NCI-H128 (cell line): ENCODE measurements at regions not wholly inside any gene's neighbourhood (a gene's known extent, or its start where the extent isn't known, plus 50 kb on each side); places are given as distances from the start of the nearest gene placed in this dataset.

ENCODE experiments used
- DNase-seq: peaks from one replicate; lab custom pipeline; 2025; ENCODE audit not compliant: unreplicated experiment; lab: John Stamatoyannopoulos, UW

DNA sequence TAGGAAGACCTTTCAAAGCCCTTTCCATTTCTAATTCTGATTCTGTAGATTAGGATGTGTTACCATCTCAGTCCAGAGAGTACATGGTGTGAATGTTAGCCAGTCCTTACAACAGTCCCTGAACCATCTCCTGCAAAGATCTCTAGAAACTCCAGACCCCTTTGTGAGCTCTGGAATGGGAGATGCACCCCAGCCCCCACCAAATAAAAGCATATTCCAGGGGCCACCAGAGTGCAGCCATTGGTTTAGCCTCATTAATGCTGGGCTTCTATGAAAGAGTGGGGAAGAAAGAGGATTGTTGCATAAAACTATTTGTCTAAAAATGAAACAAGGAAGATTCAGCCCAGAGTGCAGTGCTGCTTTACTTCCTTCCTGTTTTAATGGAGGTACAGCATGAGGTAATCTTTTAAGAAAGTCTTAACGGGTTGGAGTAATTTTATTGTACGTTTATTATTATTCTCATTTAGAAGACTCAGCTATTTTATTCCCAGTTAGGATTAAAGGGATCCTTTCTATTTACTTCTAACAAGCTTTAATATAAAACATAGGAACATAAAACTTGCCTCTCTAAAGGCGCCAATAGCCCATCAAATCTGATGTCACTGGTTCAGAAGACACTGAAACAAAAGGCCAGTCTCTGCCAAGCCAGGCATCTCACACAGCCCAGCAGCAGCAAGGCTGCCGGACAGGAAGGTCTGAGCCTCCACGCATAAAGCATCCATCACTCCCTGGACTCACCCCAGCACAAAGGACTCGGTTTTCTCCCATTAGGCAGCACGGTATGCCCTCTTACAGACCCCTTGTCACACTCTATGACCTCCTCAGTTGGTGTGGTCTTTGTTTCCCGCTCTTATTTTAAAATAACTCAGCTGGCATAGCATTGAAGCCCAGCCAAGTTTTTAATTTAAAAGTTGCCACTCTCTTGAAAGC, 203.9 kb upstream of the BLID start:
- DNase-seq: no peak

DNA sequence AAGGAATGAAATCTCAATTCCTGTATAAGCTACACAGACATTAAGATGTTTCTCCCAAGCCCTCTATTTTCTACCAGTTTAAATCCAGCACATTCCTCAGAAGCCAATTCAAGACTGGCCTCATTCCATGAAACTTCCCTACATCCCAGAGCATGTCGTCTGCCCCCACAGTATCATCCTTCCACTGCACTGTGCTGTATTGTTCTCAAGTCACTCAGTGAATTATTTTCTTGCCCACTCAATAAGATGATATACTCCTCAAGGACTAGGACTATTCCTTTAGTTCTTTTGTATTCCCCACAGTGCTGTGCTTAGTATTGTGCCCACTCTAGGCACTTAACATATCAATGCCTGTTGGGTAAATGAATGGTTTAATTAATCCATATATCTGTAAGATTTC, 203.1 kb upstream of the BLID start:
- DNase-seq: no peak

DNA sequence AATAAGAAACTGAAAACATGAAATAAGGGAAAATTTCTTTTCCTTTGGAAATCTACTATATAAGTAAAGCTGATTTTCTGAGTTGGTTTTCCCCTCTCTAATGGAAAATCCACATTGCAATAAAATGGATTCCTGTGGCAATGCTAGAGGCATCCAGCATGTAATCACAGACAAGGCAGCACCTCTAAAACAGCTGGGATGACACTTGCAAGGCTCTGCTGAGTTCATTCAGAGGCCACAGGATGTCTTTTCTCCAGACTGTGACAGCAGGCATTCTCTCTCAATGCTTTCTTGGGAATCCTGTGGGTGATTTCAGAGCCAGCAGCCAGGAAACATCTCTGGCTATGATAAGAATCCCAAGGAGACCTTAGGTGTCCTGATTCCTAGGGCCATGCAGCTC, 201.3 kb upstream of the BLID start:
- DNase-seq: no peak

DNA sequence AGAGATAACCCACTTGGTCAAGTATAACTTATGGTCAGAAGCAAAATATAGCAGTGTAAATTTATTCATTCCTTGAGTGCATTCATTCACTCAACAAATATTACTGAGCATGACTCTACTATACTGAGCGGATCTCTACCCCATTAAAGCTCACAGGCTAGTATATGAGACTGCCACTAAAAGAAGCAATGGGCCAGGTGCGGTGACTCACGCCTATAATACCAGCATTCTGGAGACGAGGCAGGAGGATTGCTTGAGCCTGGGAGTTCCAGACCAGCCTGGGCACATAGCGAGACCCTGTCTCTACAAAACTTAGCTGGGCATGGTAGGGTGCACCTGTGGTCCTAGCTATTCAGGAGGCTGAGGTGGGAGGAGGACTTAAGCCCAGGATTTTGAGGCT, 197.6 kb upstream of the BLID start:
- no peak for DNase-seq

- DNase-seq: no peak
These were observed 195.3 kb upstream of the BLID start for GRCh38 chr11:122311216-122311755.

- no peak for DNase-seq
These were observed 194.8 kb upstream of the BLID start for GRCh38 chr11:122310766-122311165.

- DNase-seq: no peak
These were observed 193.4 kb upstream of the BLID start for GRCh38 chr11:122309262-122309925.

GRCh38 chr11:122308226-122308625, 192.2 kb upstream of the BLID start:
- no peak for DNase-seq

DNA sequence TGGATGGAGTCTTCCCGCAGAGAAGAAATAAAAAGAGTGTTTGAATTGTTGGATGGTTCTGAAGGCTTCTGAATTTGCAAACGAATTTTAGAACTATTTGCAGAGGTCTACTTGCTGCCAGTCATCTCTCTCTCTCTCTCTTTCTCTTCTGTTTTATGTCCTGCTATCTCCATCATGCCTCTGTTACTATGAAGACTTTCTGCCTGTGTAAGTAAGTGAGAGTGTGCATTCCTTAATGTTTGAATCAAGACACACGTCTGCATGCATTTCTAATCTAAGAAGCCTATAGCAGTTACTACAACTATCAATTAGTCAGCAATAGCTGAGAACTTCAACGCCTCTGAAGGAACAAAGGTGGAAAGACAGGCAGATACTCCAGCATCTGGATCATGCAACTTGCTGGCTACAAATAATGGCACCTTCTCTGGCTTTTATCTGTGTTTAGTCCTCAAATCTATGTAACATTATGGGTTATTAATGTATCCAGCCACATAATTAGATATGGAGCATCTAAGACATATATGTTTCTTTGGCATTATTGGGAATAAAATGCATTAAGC, 191.5 kb upstream of the BLID start:
- DNase-seq: no peak

- no peak for DNase-seq
These were observed 190.9 kb upstream of the BLID start for GRCh38 chr11:122306831-122307391.

- DNase-seq: no peak
These were observed 189.7 kb upstream of the BLID start for GRCh38 chr11:122305426-122306320.

DNA sequence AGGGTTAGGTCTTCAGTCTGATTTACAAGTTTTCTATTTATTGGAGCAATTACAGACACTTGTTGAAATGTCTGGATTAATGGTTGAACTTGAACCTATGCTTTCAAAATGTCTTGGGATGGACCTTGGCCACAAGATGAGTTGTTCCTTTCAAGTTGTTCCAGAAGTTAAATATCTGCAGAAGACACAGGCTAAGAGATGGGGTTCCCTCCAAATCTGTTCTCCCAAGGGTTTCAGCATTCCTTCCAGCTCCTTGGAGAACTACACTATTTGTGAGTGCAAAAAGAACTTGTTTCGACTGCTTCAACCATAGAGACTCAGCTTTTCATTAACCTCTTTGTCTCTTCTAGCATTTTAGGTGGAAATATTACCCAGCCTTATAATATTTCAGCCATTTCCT, 189.0 kb upstream of the BLID start:
- no peak for DNase-seq

- DNase-seq: no peak
These were observed 188.3 kb upstream of the BLID start for GRCh38 chr11:122304306-122304705.

- no peak for DNase-seq
These were observed 178.0 kb upstream of the BLID start for GRCh38 chr11:122294041-122294440.

DNA sequence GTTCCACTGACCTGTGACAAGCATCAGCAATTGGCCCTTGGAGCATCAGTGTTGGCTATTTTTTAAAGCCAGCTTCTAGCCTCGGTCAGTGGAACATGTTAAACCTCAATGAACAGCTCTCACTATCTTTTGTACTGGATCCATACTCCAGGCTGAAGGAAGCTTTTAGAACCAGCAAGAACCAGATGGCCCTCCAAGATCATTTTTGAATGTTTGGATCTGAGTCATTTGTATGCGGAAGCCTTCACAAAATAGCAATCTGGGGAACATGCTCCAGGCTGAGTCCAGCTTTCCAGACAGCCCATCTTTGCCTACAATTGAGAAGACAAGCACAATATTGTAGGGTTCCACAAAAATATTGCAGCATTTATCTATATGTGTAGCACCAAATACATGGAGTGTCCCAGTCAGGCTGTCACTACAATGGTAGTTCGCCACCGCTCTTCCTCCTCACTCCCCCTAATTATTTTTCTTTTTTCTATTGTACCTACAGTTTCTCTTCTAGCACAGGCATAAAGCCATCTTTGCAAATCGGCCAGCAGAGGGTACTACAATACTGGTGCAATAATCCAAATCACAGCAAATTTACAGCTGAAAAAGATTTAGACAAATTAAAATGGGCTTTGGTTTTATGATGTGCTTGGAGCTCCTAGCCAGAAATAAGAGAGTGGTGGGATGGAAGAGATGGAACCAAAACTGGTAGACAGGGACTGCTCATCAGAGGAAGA, 177.4 kb upstream of the BLID start:
- DNase-seq: no peak

DNA sequence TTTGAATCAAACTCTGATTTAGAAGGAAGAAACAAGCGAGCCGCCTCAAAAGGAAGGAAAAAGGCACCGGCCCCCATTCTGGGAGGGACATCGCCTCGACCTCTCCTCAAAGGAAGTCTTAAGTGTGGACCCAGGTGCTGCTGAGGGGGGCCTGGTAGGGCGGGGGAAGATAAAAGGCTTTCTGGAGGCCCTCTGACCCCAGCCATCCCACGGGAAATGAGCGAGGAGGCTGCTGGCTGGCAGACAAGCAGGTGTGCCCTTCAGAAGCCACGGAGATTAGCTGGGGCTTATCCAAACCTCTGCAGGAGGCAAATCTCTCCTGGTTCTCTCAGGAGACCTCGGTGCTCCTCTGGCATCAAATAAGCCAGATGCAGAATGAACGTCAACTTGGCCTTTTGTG, 171.4 kb upstream of the BLID start:
- no peak for DNase-seq

DNA sequence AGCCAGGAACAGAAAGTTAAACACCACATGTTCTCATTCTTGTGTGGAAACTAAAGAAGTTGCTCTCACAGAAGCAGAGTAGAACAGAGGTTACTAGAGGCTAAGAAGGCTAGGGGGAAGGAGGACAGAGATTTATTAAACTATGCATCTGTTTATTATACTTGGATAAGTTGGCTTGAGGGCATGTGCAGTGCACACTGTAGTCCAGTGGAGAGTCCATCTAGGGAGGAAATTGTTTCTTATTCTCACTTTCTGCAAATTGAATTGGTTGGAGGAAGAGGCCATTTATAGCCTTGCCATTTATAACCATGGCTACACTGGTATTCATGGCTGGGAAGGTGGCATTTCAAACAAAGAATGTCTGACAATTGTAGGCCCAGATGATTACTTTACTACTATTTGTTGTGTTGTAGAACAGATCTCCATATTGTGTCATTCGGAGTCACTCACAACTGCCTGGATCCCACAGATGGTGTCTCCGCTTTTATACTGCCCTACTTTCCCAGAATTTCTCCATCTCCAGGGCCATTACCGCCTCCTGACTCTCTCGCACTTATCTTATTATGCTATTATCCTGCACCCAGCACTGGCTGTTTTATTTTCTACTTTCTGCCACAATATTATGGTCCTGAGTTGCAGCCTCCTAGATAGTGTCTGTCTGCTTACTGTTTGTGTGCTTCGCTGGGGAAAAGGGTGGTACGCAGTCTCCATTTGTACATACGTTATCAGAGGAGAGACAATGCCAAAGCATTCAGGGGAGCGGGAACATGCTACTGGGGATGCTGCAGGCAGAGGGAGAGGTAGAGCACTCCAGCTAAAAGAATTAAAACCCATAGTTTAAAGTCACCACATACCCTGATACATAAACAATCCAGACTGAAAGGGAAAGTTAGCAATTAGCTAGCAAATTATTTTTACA, 169.3 kb upstream of the BLID start:
- no peak for DNase-seq

DNA sequence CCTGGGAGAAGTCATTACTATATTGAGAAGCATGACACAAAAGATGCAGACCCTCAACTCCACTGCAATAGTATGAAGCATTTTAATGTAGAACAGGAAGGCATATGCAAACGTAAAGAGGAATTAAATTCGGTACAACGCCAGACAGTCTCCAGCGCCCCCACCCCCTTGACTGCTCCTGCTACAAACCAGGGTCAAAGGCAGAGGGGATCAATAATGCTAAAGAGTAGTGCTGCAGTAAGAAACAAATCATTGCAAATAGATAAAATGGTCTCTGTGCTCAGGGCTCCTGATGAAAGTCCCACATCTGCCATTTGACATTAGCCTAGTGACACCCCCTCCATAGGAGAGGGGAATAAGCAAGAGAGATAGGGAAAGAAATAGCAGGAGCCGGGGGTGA, 164.9 kb upstream of the BLID start:
- DNase-seq: no peak

DNA sequence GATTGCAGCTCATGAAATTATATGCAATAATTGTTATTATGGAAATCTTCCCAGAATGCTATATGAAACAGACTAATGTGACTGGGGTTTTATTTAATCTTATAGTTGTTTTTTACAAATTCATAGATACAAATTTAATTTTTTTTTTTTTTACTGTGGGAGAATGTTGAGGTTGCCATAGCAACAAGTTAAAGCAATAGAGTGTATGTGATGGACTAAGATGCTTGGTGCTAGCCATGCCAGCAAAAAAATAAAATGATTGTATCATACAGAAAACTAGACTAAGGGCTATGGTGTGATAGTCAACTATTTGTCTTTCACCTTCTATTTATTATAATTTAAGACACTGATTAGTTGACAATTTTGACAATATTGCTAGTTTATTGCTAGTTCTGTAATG, 163.2 kb upstream of the BLID start:
- no peak for DNase-seq
